Body of pancreas (tissue), 4 donors: ENCODE measurements at regions not wholly inside any gene's neighbourhood (a gene's known extent, or its start where the extent isn't known, plus 50 kb on each side); places are given as distances from the start of the nearest gene placed in this dataset.

Experiments
- POLR2A ChIP-seq, 3 donors: fragments of 450-650 bp; IDR thresholded peaks; one replicate each; pipeline ENCODE4 v1.6.1; 2016; ENCODE audit warnings: antibody characterized with exemption in 3 of 3, mild to moderate bottlenecking in 2 of 3
- TF ChIP-seq, protein P1 (sequence below), 7 experiments: fragments of 450-650 bp in 4 of 7; fragments of 200-600 bp in 3 of 7; sonication (generic) in 3 of 7; IDR thresholded peaks; one replicate each; pipeline ENCODE4 v1.5.1; 2016 to 2019; ENCODE audit warnings: antibody characterized with exemption in 7 of 7

GRCh38 chr10:123463181-123463580 is 203.0 kb upstream of the GPR26 start:
- TF ChIP-seq POLR2A (IDR thresholded peaks at IDR 0.05), result no peak
- TF ChIP-seq, protein P1, sequence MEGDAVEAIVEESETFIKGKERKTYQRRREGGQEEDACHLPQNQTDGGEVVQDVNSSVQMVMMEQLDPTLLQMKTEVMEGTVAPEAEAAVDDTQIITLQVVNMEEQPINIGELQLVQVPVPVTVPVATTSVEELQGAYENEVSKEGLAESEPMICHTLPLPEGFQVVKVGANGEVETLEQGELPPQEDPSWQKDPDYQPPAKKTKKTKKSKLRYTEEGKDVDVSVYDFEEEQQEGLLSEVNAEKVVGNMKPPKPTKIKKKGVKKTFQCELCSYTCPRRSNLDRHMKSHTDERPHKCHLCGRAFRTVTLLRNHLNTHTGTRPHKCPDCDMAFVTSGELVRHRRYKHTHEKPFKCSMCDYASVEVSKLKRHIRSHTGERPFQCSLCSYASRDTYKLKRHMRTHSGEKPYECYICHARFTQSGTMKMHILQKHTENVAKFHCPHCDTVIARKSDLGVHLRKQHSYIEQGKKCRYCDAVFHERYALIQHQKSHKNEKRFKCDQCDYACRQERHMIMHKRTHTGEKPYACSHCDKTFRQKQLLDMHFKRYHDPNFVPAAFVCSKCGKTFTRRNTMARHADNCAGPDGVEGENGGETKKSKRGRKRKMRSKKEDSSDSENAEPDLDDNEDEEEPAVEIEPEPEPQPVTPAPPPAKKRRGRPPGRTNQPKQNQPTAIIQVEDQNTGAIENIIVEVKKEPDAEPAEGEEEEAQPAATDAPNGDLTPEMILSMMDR (IDR thresholded peaks at IDR 0.05), result no peak
